Heart left ventricle (tissue), 13 donors: ENCODE measurements at regions not wholly inside any gene's neighbourhood (a gene's known extent, or its start where the extent isn't known, plus 50 kb on each side); places are given as distances from the start of the nearest gene placed in this dataset.

Source experiments
- CTCF ChIP-seq, 12 donors: fragments of 200-600 bp; sonication (generic) in 4 of 12; IDR thresholded peaks; one replicate each; pipeline versions ENCODE4 v1.5.0 to v1.8.0; 2018 to 2022; ENCODE audit warnings: antibody characterized with exemption in 12 of 12, mild to moderate bottlenecking in 5 of 12
- POLR2A ChIP-seq, 2 donors: fragments of 450-650 bp; IDR thresholded peaks; one replicate each; pipeline ENCODE4 v1.6.1; 2017; ENCODE audit warnings: antibody characterized with exemption in 2 of 2, mild to moderate bottlenecking in 2 of 2, moderate library complexity in 2 of 2
- donor health status: ischemic (EF 13 %, LVEDD 7.1; RV severe dilation, severe dysfunction).
- donor health status: DM: no; HTN: yes; CAD: no.
- donor health status: DM: no; HTN: no; CAD: no.
- donor health status: ischemic (EF 25% LVEDD 6.9; RV normal size, moderate dysfunction).
- donor health status: ischemic (EF 25% LVEDD 5.7; RV mildly dilated, moderate dysfunction).
- donor health status: ischemic (EF 35%, LVEDD 5.7; RV mildly dilated, moderate dysfunction).
- donor health status: nonischemic (EF 11% LVEDD 7.7; RV severe dilation, severe dysfunction).
- donor health status: DM: yes; HTN: yes; CAD: no.
- donor health status: PGD.
- donor health status: ischemic (EF 29% LVEDD 5.4; RV normal size, mild dysfunction).
- donor health status: nonischemic (EF 23%, LVEDD 6.1; RV moderate dilation, normal function).

- TF ChIP-seq CTCF (IDR thresholded peaks at IDR 0.05) (no peak), POLR2A (IDR thresholded peaks at IDR 0.05) (no peak)
Measured at GRCh38 chr14:87725318-87725717, 267.7 kb downstream of the GALC start.
